NCI-H1694 treated with DMSO at 0.1 percent for 48 hours (cell line): ENCODE measurements at regions not wholly inside any gene's neighbourhood (a gene's known extent, or its start where the extent isn't known, plus 50 kb on each side); places are given as distances from the start of the nearest gene placed in this dataset.

Experiments
- DNase-seq: peaks from one replicate; lab custom pipeline; 2025; lab: John Stamatoyannopoulos, UW

- peak; percentile 100 for DNase-seq
Observed at GRCh38 chr1:243944429-243945160, 94.6 kb upstream of the AKT3 start.

GRCh38 chr1:243943671-243944428, 93.8 kb upstream of the AKT3 start:
- no peak for DNase-seq

- DNase-seq, result no peak
Observed at GRCh38 chr1:243942196-243943150, 92.4 kb upstream of the AKT3 start.

- no peak for DNase-seq
Observed at GRCh38 chr1:243940451-243940850, 90.4 kb upstream of the AKT3 start.

GRCh38 chr1:243939167-243939848, 89.3 kb upstream of the AKT3 start:
- DNase-seq, result no peak

- no peak for DNase-seq
Observed at GRCh38 chr1:243938208-243938607, 88.2 kb upstream of the AKT3 start.

GRCh38 chr1:243933495-243933894, 83.5 kb upstream of the AKT3 start:
- DNase-seq, result no peak

GRCh38 chr1:243931957-243932356, 81.9 kb upstream of the AKT3 start:
- DNase-seq, result no peak

GRCh38 chr1:243930822-243931671, 81.0 kb upstream of the AKT3 start:
- DNase-seq, result no peak

GRCh38 chr1:243927381-243927780, 77.3 kb upstream of the AKT3 start:
- DNase-seq, result no peak

- no peak for DNase-seq
Observed at GRCh38 chr1:243926803-243927245, 76.8 kb upstream of the AKT3 start.

- DNase-seq, result no peak
Observed at GRCh38 chr1:243926299-243926698, 76.3 kb upstream of the AKT3 start.

GRCh38 chr1:243924588-243925349, 74.7 kb upstream of the AKT3 start:
- no peak for DNase-seq

GRCh38 chr1:243924188-243924587, 74.1 kb upstream of the AKT3 start:
- DNase-seq, result no peak

GRCh38 chr1:243923292-243924171, 73.5 kb upstream of the AKT3 start:
- no peak for DNase-seq

GRCh38 chr1:243921111-243921510, 71.1 kb upstream of the AKT3 start:
- no peak for DNase-seq

- no peak for DNase-seq
Observed at GRCh38 chr1:243917863-243918565, 68.0 kb upstream of the AKT3 start.

- peak; percentile 100 for DNase-seq
Observed at GRCh38 chr1:243917177-243917862, 67.3 kb upstream of the AKT3 start.
